Caco-2 (cell line): ENCODE measurements at regions not wholly inside any gene's neighbourhood (a gene's known extent, or its start where the extent isn't known, plus 50 kb on each side); places are given as distances from the start of the nearest gene placed in this dataset.

Experiments used
- BruUV-seq: library from RNA; stranded (reverse); fragments of 400-500 nt; replicated peaks from 2 replicates; lab custom pipeline; 2021; lab: Mats Ljungman, UMichigan
- CTCF ChIA-PET: fragments of 300-600 bp; sonication (Branson Sonifier 250); formaldehyde crosslinking; loops from one replicate; lab custom pipeline; 2022; ENCODE audit warnings: antibody characterized with exemption; lab: Charles Lee
- POLR2A ChIA-PET: fragments of 300-600 bp; sonication (Branson Sonifier 250); formaldehyde crosslinking; loops from one replicate; lab custom pipeline; 2022; ENCODE audit warnings: antibody characterized with exemption; lab: Charles Lee
- DNase-seq, 2 experiments: peaks; one replicate each; pipeline versions ENCODE4 v3.0.0 to v3.0.0-alpha.2; 2020 to 2022
- H3K27me3 ChIP-seq: replicated peaks from 2 replicates; pipeline ENCODE4 v1.6.0; 2011; ENCODE audit warnings: low read length; ENCODE audit not compliant: control insufficient read depth, insufficient read depth
- H3K36me3 ChIP-seq: 2 replicates; pipeline ENCODE4 v1.5.1; 2011; ENCODE audit warnings: low read length; ENCODE audit not compliant: control insufficient read depth, insufficient read depth
- H3K4me1 ChIP-seq: fragments of 250-450 bp; sonication (Bioruptor Pico); 2 replicates; pipeline ENCODE4 v1.5.1; 2020; ENCODE audit warnings: mild to moderate bottlenecking
- H3K4me3 ChIP-seq: 2 replicates; pipeline ENCODE4 v1.5.1; 2011; ENCODE audit warnings: low read depth, mild to moderate bottlenecking, control low read depth, low read length
- H3K9me3 ChIP-seq: fragments of 250-450 bp; sonication (Bioruptor Pico); 2 replicates; pipeline ENCODE4 v1.5.1; 2020; ENCODE audit warnings: mild to moderate bottlenecking, moderate library complexity
- H3K27ac Mint-ChIP-seq: one replicate; pipeline ENCODE4 v1.8.0; 2022; ENCODE audit warnings: mixed read lengths; ENCODE audit not compliant: unreplicated experiment
- H3K27me3 Mint-ChIP-seq: one replicate; pipeline ENCODE4 v1.8.0; 2022; ENCODE audit warnings: mixed read lengths; ENCODE audit not compliant: insufficient read depth, unreplicated experiment
- H3K36me3 Mint-ChIP-seq: one replicate; pipeline ENCODE4 v1.8.0; 2022; ENCODE audit warnings: mild to moderate bottlenecking, mixed read lengths; ENCODE audit not compliant: insufficient read depth, unreplicated experiment
- H3K4me1 Mint-ChIP-seq: one replicate; pipeline ENCODE4 v1.8.0; 2022; ENCODE audit warnings: low read depth, mixed read lengths; ENCODE audit not compliant: unreplicated experiment
- H3K4me3 Mint-ChIP-seq: one replicate; pipeline ENCODE4 v1.8.0; 2022; ENCODE audit warnings: mild to moderate bottlenecking, moderate library complexity, mixed read lengths; ENCODE audit not compliant: unreplicated experiment
- H3K9me3 Mint-ChIP-seq: one replicate; pipeline ENCODE4 v1.8.0; 2022; ENCODE audit warnings: mixed read lengths; ENCODE audit not compliant: unreplicated experiment
- CTCF ChIP-seq, 2 experiments: fragments of 200-600 bp in 1 of 2; IDR thresholded peaks; 1 replicate in 1 of 2; 2 replicates in 1 of 2; pipeline versions ENCODE4 v1.5.1 to v1.8.0; 2011 to 2022; ENCODE audit warnings: antibody characterized with exemption in 1 of 2, control low read depth in 1 of 2, inconsistent platforms in 1 of 2, low read depth in 1 of 2, low read length in 1 of 2, mild to moderate bottlenecking in 1 of 2, moderate library complexity in 1 of 2; ENCODE audit not compliant: insufficient read depth in 1 of 2, severe bottlenecking in 1 of 2, unreplicated experiment in 1 of 2
- intact Hi-C: fragments of 100-400 bp; cut with micrococcal nuclease; formaldehyde crosslinking; loops from one replicate; pipeline ENCODE4 v1.10.0; 2022; ENCODE audit not compliant: unreplicated experiment

DNA sequence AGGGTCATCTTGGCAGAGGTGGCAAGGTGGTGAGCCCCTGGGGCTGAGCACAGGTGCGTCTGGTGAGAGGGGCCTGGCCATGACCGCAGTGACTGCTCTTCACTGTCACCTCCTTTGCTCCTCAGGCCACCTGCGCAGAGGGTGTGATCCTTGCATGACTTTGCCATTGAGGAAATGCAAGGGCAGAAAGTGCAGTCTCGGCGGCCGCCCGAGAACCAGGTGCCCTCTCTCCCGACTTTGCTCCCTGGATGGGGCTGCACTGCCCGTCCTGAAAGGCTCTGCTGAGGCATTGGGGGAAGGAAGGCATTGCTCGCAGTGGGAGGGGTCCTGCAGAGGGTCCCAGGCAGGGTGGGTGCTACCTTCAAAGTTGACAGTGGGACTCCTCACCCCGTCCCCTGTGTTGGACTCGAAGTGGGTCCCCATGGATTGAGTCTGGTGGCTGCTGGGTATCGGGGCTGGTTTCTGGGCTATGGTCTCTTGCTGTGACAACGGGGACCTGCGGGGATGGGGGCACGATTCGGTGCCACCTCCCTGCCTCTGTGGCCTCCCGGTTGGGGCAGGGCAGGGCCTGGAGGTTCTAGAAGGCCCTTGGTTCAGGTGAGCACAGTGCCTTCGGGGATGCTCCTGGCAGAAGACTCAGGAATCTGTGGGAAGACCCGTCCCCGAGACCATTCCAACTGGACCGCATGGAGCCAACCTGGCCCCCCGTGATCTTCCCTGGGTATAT is 1239.4 kb downstream of the BRD1 start:
- Mint-ChIP-seq H3K27ac (no peak overlapping the region), H3K4me3 (no peak overlapping the region), H3K36me3 (no peaks in the 10 kb centered on the region), H3K27me3 (no peaks in the 10 kb centered on the region), H3K4me1 (no peaks in the 10 kb centered on the region), H3K9me3 (no peaks in the 10 kb centered on the region)
- DNase-seq, result no peak
- Histone ChIP-seq H3K4me3 (no peak overlapping the region), H3K4me1 (no peaks in the 10 kb centered on the region), H3K36me3 (no peaks in the 10 kb centered on the region), H3K9me3 (peaks cover 11% of the 10 kb centered on the region; the same call in 1 of the 2 replicates), H3K27me3 (no peaks in the 10 kb centered on the region)
- BruUV-seq, result no TSS peak
- intact Hi-C loops, result no loop called here
- no peak for TF ChIP-seq CTCF (IDR thresholded peaks at IDR 0.05; ENCODE audit: insufficient read depth in 1 of 2, low read depth in 1 of 2, low read length in 1 of 2, severe bottlenecking in 1 of 2, unreplicated experiment in 1 of 2)
- ChIA-PET CTCF (no interaction called here), POLR2A (no interaction called here)

DNA sequence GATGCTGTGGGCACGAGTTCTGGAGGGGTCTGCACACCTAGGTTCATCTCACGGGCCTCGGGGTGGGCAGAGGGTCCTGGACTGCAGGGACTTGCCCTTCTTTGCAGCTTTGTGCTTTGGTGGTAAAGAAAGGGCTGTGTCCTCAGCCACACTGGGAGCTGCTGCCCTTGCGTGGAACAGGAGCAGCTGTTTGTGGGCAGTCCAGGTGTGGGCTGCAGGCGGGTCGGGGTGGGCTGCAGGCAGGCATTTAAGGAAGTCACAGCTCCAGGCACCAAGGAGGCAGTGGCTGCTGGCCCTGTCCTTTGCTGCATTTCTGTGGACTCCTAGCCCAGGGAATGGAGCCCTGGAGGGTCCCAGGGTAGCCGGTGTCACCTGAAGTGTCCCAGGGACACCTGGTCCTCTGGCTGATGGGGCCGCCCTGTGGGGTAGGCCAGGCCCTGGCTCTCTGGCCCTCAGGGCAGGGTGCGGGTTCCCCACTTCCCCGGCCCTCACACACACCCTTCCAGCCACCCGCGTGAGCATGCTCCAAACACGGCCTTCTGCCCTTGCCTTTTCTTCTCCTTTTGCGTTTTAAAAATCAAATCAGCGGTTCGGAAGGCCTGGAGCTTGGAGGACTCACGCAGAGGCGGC is 1240.3 kb downstream of the BRD1 start:
- no peaks in the 10 kb centered on the region for H3K27me3 Mint-ChIP-seq
- Histone ChIP-seq H3K4me3 (no peak overlapping the region), H3K4me1 (no peaks in the 10 kb centered on the region), H3K36me3 (no peaks in the 10 kb centered on the region), H3K27me3 (no peaks in the 10 kb centered on the region), H3K9me3 (peaks cover 11% of the 10 kb centered on the region; the same call in 1 of the 2 replicates)
- CTCF ChIA-PET, result no interaction called here
- intact Hi-C loops, result no loop called here
- no peak overlapping the region for H3K4me3 Mint-ChIP-seq
- BruUV-seq, result no TSS peak
- DNase-seq, result no peak
- H3K36me3 Mint-ChIP-seq, result no peaks in the 10 kb centered on the region
- no peaks in the 10 kb centered on the region for H3K9me3 Mint-ChIP-seq
- TF ChIP-seq CTCF (IDR thresholded peaks at IDR 0.05; ENCODE audit: insufficient read depth in 1 of 2, low read depth in 1 of 2, low read length in 1 of 2, severe bottlenecking in 1 of 2, unreplicated experiment in 1 of 2), result no peak
- no peaks in the 10 kb centered on the region for H3K4me1 Mint-ChIP-seq
- POLR2A ChIA-PET, result no interaction called here
- H3K27ac Mint-ChIP-seq, result no peak overlapping the region

GRCh38 chr22:48586799-48587185 is 1240.9 kb downstream of the BRD1 start:
- no TSS peak for BruUV-seq
- DNase-seq, result no peak

More at GRCh38 chr22:48586799-48587185, 1240.9 kb downstream of the BRD1 start:
- no peak for TF ChIP-seq CTCF (IDR thresholded peaks at IDR 0.05; ENCODE audit: insufficient read depth in 1 of 2, low read depth in 1 of 2, low read length in 1 of 2, severe bottlenecking in 1 of 2, unreplicated experiment in 1 of 2)
- H3K36me3 Mint-ChIP-seq, result no peaks in the 10 kb centered on the region
- H3K27me3 ChIP-seq, result no peaks in the 10 kb centered on the region
- CTCF ChIA-PET, result no interaction called here
- no peaks in the 10 kb centered on the region for H3K4me1 ChIP-seq
- H3K9me3 ChIP-seq, result peaks cover 11% of the 10 kb centered on the region; the same call in 1 of the 2 replicates
- H3K4me3 ChIP-seq, result no peak overlapping the region
- POLR2A ChIA-PET, result no interaction called here
- no peak overlapping the region for H3K4me3 Mint-ChIP-seq
- intact Hi-C loops, result no loop called here
- H3K27me3 Mint-ChIP-seq, result no peaks in the 10 kb centered on the region
- no peaks in the 10 kb centered on the region for H3K9me3 Mint-ChIP-seq
- H3K36me3 ChIP-seq, result no peaks in the 10 kb centered on the region
- H3K4me1 Mint-ChIP-seq, result no peaks in the 10 kb centered on the region
- H3K27ac Mint-ChIP-seq, result no peak overlapping the region
